KG1 (cell line): ENCODE measurements at regions not wholly inside any gene's neighbourhood (a gene's known extent, or its start where the extent isn't known, plus 50 kb on each side); places are given as distances from the start of the nearest gene placed in this dataset.

ENCODE experiments used
- DNase-seq: peaks from one replicate; lab custom pipeline; 2025; lab: John Stamatoyannopoulos, UW

GRCh38 chr5:117942861-117943519, 1045.4 kb downstream of the DTWD2 start:
- no peak for DNase-seq

GRCh38 chr5:117893211-117893610, 1095.1 kb downstream of the DTWD2 start:
- no peak for DNase-seq

- no peak for DNase-seq
These were observed 1096.0 kb downstream of the DTWD2 start for GRCh38 chr5:117892360-117892759.

- DNase-seq: peak; percentile 10
These were observed 1098.8 kb downstream of the DTWD2 start for GRCh38 chr5:117889596-117889995.

GRCh38 chr5:117888688-117889087, 1099.7 kb downstream of the DTWD2 start:
- DNase-seq: no peak

GRCh38 chr5:117881426-117882230, 1106.7 kb downstream of the DTWD2 start:
- no peak for DNase-seq

GRCh38 chr5:117880932-117881331, 1107.4 kb downstream of the DTWD2 start:
- DNase-seq: no peak

- DNase-seq: no peak
These were observed 1110.6 kb downstream of the DTWD2 start for GRCh38 chr5:117877731-117878130.

- no peak for DNase-seq
These were observed 1115.5 kb downstream of the DTWD2 start for GRCh38 chr5:117872798-117873368.

- DNase-seq: no peak
These were observed 1118.8 kb downstream of the DTWD2 start for GRCh38 chr5:117869596-117869995.

GRCh38 chr5:117863586-117864296, 1124.6 kb downstream of the DTWD2 start:
- no peak for DNase-seq

- DNase-seq: no peak
These were observed 1127.8 kb downstream of the DTWD2 start for GRCh38 chr5:117860550-117860949.

- DNase-seq: no peak
These were observed 1129.2 kb downstream of the DTWD2 start for GRCh38 chr5:117859176-117859575.

GRCh38 chr5:117856713-117857112, 1131.6 kb downstream of the DTWD2 start:
- DNase-seq: no peak

GRCh38 chr5:117837786-117838185, 1150.6 kb downstream of the DTWD2 start:
- DNase-seq: no peak

- no peak for DNase-seq
These were observed 1154.7 kb downstream of the DTWD2 start for GRCh38 chr5:117833691-117834090.

GRCh38 chr5:117829646-117830045, 1158.7 kb downstream of the DTWD2 start:
- no peak for DNase-seq

- no peak for DNase-seq
These were observed 1174.5 kb downstream of the DTWD2 start for GRCh38 chr5:117813850-117814249.

- DNase-seq: no peak
These were observed 1175.5 kb downstream of the DTWD2 start for GRCh38 chr5:117812861-117813260.

GRCh38 chr5:117809251-117809650, 1179.1 kb downstream of the DTWD2 start:
- DNase-seq: no peak

- DNase-seq: no peak
These were observed 1183.3 kb downstream of the DTWD2 start for GRCh38 chr5:117805058-117805457.

GRCh38 chr5:117803533-117803932, 1184.8 kb downstream of the DTWD2 start:
- no peak for DNase-seq

- no peak for DNase-seq
These were observed 1186.8 kb downstream of the DTWD2 start for GRCh38 chr5:117801583-117801982.
